Gastrocnemius medialis (tissue), 4 donors: ENCODE measurements at regions not wholly inside any gene's neighbourhood (a gene's known extent, or its start where the extent isn't known, plus 50 kb on each side); places are given as distances from the start of the nearest gene placed in this dataset.

Experiments
- ATAC-seq, 2 donors: fragments of 150-250 bp; one replicate each; pipeline ENCODE4 v1.9.1; 2016
- DNase-seq, 2 donors: peaks; one replicate each; pipeline ENCODE4 v3.0.0-alpha.2; 2019
- H3K27ac ChIP-seq, 4 donors: fragments of 200-600 bp; sonication (generic); 1 replicate in 1 of 4; 2 replicates in 3 of 4; pipeline ENCODE4 v1.5.1; 2016 to 2018; ENCODE audit warnings: mild to moderate bottlenecking in 2 of 4, moderate library complexity in 1 of 4
- H3K27me3 ChIP-seq, 3 donors: fragments of 200-600 bp; sonication (generic) in 2 of 3; 1 replicate in 1 of 3; 2 replicates in 2 of 3; pipeline versions ENCODE4 v1.5.1 to v1.6.0; 2016 to 2019; ENCODE audit warnings: mild to moderate bottlenecking in 1 of 3, moderate library complexity in 1 of 3
- H3K36me3 ChIP-seq, 2 donors: fragments of 200-600 bp; sonication (generic) in 1 of 2; one replicate each; pipeline ENCODE4 v1.5.1; 2017 to 2018
- H3K4me1 ChIP-seq, 2 donors: fragments of 200-600 bp; sonication (generic) in 1 of 2; one replicate each; pipeline ENCODE4 v1.5.1; 2016 to 2017; ENCODE audit warnings: mild to moderate bottlenecking in 2 of 2
- H3K4me3 ChIP-seq, 4 donors: fragments of 200-600 bp; sonication (generic) in 3 of 4; 1 replicate in 1 of 4; 2 replicates in 3 of 4; pipeline ENCODE4 v1.5.1; 2016 to 2019; ENCODE audit warnings: mild to moderate bottlenecking in 2 of 4
- H3K9me3 ChIP-seq, 3 donors: fragments of 200-600 bp; sonication (generic) in 2 of 3; 1 replicate in 1 of 3; 2 replicates in 2 of 3; pipeline ENCODE4 v1.5.1; 2016 to 2019
- CTCF ChIP-seq, 5 experiments: fragments of 450-650 bp in 3 of 5; fragments of 200-600 bp in 2 of 5; sonication (generic) in 2 of 5; IDR thresholded peaks in 4 of 5; conservative IDR thresholded peaks in 1 of 5; 1 replicate in 4 of 5; 2 replicates in 1 of 5; pipeline ENCODE4 v1.5.1; 2016 to 2019; ENCODE audit warnings: antibody characterized with exemption in 5 of 5, mild to moderate bottlenecking in 3 of 5, moderate library complexity in 3 of 5
- POLR2A ChIP-seq, 2 donors: fragments of 450-650 bp; IDR thresholded peaks; one replicate each; pipeline ENCODE4 v1.6.1; 2017; ENCODE audit warnings: antibody characterized with exemption in 2 of 2, mild to moderate bottlenecking in 2 of 2, moderate library complexity in 2 of 2
- in situ Hi-C, 4 donors: fragments of 200-750 bp; cut with MboI; loops; one replicate each; pipeline versions ENCODE4 v1.15.0 to v1.8.0; 2017; ENCODE audit warnings: low sequenced_read_pairs in 4 of 4
- intact Hi-C: fragments of 100-400 bp; cut with DNase I; formaldehyde crosslinking; loops from one replicate; pipeline ENCODE4 v1.15.1; 2023; ENCODE audit warnings: low total_unique reads

DNA sequence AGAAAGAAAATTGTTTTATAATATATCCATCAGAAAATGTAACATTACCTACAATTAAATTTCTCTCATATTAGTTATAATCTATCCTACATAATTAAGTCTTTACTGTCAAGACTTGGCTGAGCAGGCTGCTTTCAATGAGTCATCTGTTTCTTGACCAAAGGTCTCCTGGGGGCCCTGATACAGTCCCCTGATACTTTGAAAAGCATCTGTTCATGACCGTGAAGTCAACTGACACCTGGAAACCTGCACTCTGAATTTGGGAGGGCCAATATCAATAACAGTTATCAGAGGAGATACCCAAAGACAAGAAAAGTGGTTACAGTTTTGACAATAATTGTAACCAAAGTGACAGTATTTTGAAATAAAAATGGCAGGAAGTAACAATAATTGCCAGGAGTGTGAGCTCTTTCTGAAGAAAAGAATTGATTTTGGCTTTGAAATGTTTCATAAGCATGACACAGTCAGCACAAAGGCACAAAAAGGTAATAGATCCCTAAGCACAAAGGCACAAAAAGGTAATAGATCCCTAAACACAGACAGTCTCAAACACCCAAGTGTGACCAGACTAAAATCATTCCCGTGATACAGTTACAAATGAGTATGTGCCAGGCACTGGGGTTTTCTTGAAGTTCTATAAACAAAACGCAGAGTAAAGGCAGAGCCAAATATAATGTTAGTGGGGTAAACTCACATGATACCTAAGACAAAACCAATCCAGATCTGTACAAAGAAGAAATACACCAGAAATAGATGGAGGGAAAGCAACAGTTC is 260.7 kb downstream of the PLOD2 start:
- Histone ChIP-seq H3K36me3 (no peaks in the 10 kb centered on the region), H3K4me3 (no peak overlapping the region), H3K27me3 (no peaks in the 10 kb centered on the region), H3K4me1 (no peaks in the 10 kb centered on the region), H3K27ac (no peak overlapping the region), H3K9me3 (no peaks in the 10 kb centered on the region)
- in situ Hi-C loops = no loop called here
- intact Hi-C loops = no loop called here
- ATAC-seq = no peak
- no peak for DNase-seq
- TF ChIP-seq POLR2A (IDR thresholded peaks at IDR 0.05) (no peak), CTCF (IDR thresholded peaks at IDR 0.05 in 4 of 5, conservative IDR thresholded peaks at IDR 0.05 in 1 of 5) (no peak)

DNA sequence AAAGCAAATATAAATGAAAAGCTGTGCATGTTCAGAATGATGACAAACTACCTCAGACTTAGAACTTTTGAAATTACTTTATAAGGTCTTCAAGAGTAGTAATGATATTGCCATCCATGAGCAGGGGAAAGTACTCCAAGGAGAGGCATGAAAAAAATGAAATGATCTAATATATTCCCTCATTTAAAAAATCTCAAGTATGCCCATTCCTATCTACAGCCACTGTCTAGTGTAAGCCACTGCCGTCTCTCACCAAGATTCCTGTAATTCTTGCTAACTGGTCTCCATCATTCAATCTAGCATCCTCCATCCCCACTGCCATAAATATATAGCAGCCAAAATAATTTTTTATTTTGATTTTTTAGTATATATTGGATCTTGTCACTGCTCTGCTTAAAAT is 258.8 kb downstream of the PLOD2 start:
- no peaks in the 10 kb centered on the region for H3K27me3 ChIP-seq
- no peak for ATAC-seq
- intact Hi-C loops = no loop called here
- in situ Hi-C loops = no loop called here
- no peak overlapping the region for H3K4me3 ChIP-seq
- H3K4me1 ChIP-seq = no peaks in the 10 kb centered on the region
- no peak overlapping the region for H3K27ac ChIP-seq
- H3K9me3 ChIP-seq = no peaks in the 10 kb centered on the region
- TF ChIP-seq POLR2A (IDR thresholded peaks at IDR 0.05) (no peak), CTCF (IDR thresholded peaks at IDR 0.05 in 4 of 5, conservative IDR thresholded peaks at IDR 0.05 in 1 of 5) (no peak)
- H3K36me3 ChIP-seq = no peaks in the 10 kb centered on the region
- no peak for DNase-seq

- H3K27ac ChIP-seq = no peak overlapping the region
- no peak for DNase-seq
- no peaks in the 10 kb centered on the region for H3K9me3 ChIP-seq
- intact Hi-C loops (no loop called here), in situ Hi-C loops (no loop called here)
- no peaks in the 10 kb centered on the region for H3K4me1 ChIP-seq
- TF ChIP-seq CTCF (IDR thresholded peaks at IDR 0.05 in 4 of 5, conservative IDR thresholded peaks at IDR 0.05 in 1 of 5) = no peak
- no peak for TF ChIP-seq POLR2A (IDR thresholded peaks at IDR 0.05)
- no peaks in the 10 kb centered on the region for H3K27me3 ChIP-seq
- no peak for ATAC-seq
- no peaks in the 10 kb centered on the region for H3K36me3 ChIP-seq
- no peak overlapping the region for H3K4me3 ChIP-seq
These were observed 257.4 kb downstream of the PLOD2 start for GRCh38 chr3:145903472-145904013.

DNA sequence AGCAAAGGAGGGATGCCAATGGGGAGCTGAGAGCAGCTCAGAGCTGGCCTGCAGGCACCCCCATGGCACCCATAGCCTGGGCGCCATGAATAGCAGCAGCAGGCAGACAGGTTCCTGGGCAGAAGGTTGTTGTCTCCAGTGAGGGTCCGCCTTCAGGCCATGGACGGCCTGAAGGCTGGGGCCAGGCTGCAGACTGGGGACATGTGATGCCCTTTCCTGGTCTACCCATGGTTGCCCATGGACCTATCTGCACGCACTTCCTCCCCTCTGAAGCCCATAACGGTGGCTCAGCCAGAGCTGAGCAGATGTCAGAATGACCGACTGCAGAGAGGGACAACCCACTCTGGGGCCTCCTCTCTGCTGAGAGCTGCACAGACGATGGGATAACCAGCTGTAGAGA is 256.8 kb downstream of the PLOD2 start:
- no peaks in the 10 kb centered on the region for H3K4me1 ChIP-seq
- H3K27me3 ChIP-seq = no peaks in the 10 kb centered on the region
- in situ Hi-C loops = no loop called here
- H3K9me3 ChIP-seq = no peaks in the 10 kb centered on the region
- no peak for TF ChIP-seq POLR2A (IDR thresholded peaks at IDR 0.05)
- no peak for TF ChIP-seq CTCF (IDR thresholded peaks at IDR 0.05 in 4 of 5, conservative IDR thresholded peaks at IDR 0.05 in 1 of 5)
- no peak for DNase-seq
- no peak for ATAC-seq
- intact Hi-C loops = no loop called here
- H3K36me3 ChIP-seq = no peaks in the 10 kb centered on the region
- no peak overlapping the region for H3K27ac ChIP-seq
- no peak overlapping the region for H3K4me3 ChIP-seq
